H1 (cell line): ENCODE measurements at regions not wholly inside any gene's neighbourhood (a gene's known extent, or its start where the extent isn't known, plus 50 kb on each side); places are given as distances from the start of the nearest gene placed in this dataset.

Experiments
- CHD2 ChIP-seq: IDR thresholded peaks from 2 replicates; pipeline ENCODE4 v1.6.1; 2012; ENCODE audit warnings: low read length, improper control_type of control experiment
- CTCF ChIP-seq, 3 experiments: IDR thresholded peaks; 1 replicate in 2 of 3; 2 replicates in 1 of 3; pipeline versions ENCODE4 v1.5.1 to v1.6.1; 2011; ENCODE audit warnings: low read length in 3 of 3, mild to moderate bottlenecking in 3 of 3, inconsistent platforms in 2 of 3, low read depth in 1 of 3, moderate library complexity in 1 of 3; ENCODE audit not compliant: insufficient read depth in 1 of 3; ENCODE audit errors: control extremely low read depth in 1 of 3
- E2F6 ChIP-seq: IDR thresholded peaks from 2 replicates; pipeline ENCODE4 v1.6.1; 2012; ENCODE audit warnings: inconsistent platforms
- EP300 ChIP-seq, 2 experiments: IDR thresholded peaks; 1 replicate in 1 of 2; 2 replicates in 1 of 2; pipeline ENCODE4 v1.6.1; 2011 to 2012; ENCODE audit warnings: low read depth in 2 of 2, low read length in 2 of 2, mild to moderate bottlenecking in 2 of 2, borderline replicate concordance in 1 of 2, inconsistent platforms in 1 of 2, moderate library complexity in 1 of 2
- EZH2 ChIP-seq: fragments of 200-600 bp; sonication (generic); IDR thresholded peaks from 2 replicates; pipeline ENCODE4 v1.7.1; 2012; ENCODE audit warnings: low read depth, mild to moderate bottlenecking, moderate library complexity, low read length, inconsistent platforms; ENCODE audit not compliant: severe bottlenecking
- GTF2F1 ChIP-seq: IDR thresholded peaks from 2 replicates; pipeline ENCODE4 v1.6.1; 2012; ENCODE audit warnings: low read depth, low read length, improper control_type of control experiment, borderline replicate concordance
- JUN ChIP-seq: IDR thresholded peaks from 2 replicates; pipeline ENCODE4 v1.6.1; 2011; ENCODE audit warnings: low read depth, mild to moderate bottlenecking, improper control_type of control experiment, low read length
- POLR2A ChIP-seq, 2 experiments: IDR thresholded peaks; 1 replicate in 1 of 2; 2 replicates in 1 of 2; pipeline ENCODE4 v1.6.1; 2011; ENCODE audit warnings: low read depth in 2 of 2, low read length in 2 of 2, mild to moderate bottlenecking in 2 of 2; ENCODE audit errors: control extremely low read depth in 1 of 2
- RFX5 ChIP-seq: IDR thresholded peaks from 2 replicates; pipeline ENCODE4 v1.6.1; 2011; ENCODE audit warnings: low read depth, low read length, improper control_type of control experiment, borderline replicate concordance
- SAP30 ChIP-seq: fragments of 300-600 bp; sonication (generic); IDR thresholded peaks from 2 replicates; pipeline ENCODE4 v1.7.1; 2012; ENCODE audit warnings: low read length, moderate library complexity, mild to moderate bottlenecking, inconsistent platforms; ENCODE audit not compliant: insufficient read depth, insufficient replicate concordance
- SP1 ChIP-seq: IDR thresholded peaks from 2 replicates; pipeline ENCODE4 v1.6.1; 2011; ENCODE audit warnings: low read depth, low read length
- TAF1 ChIP-seq: IDR thresholded peaks from 2 replicates; pipeline ENCODE4 v1.6.1; 2011; ENCODE audit warnings: mild to moderate bottlenecking, low read depth, low read length
- TCF12 ChIP-seq: IDR thresholded peaks from 2 replicates; pipeline ENCODE4 v1.6.1; 2011; ENCODE audit warnings: low read depth, mild to moderate bottlenecking, low read length
- USF2 ChIP-seq: IDR thresholded peaks from 2 replicates; pipeline ENCODE4 v1.6.1; 2011; ENCODE audit warnings: low read length, improper control_type of control experiment

GRCh38 chr7:25832456-25832855 lies 319.5 kb upstream of the NFE2L3 start:
- TF ChIP-seq EZH2: no peak
- no peak for TF ChIP-seq RFX5
- no peak for TF ChIP-seq SAP30
- no peak for TF ChIP-seq CTCF (IDR thresholded peaks at IDR 0.05; ENCODE audit: control extremely low read depth in 1 of 3, insufficient read depth in 1 of 3, low read depth in 1 of 3, low read length in 3 of 3)
- TF ChIP-seq USF2: no peak
- no peak for TF ChIP-seq POLR2A (IDR thresholded peaks at IDR 0.05; ENCODE audit: control extremely low read depth in 1 of 2, low read depth in 2 of 2, low read length in 2 of 2)
- no peak for TF ChIP-seq TCF12
- no peak for TF ChIP-seq E2F6
- no peak for TF ChIP-seq GTF2F1
- no peak for TF ChIP-seq EP300 (IDR thresholded peaks at IDR 0.05; ENCODE audit: borderline replicate concordance in 1 of 2, low read depth in 2 of 2, low read length in 2 of 2)
- TF ChIP-seq JUN: no peak
- TF ChIP-seq TAF1: no peak
- TF ChIP-seq SP1: no peak
- TF ChIP-seq CHD2: no peak
